SK-N-SH (cell line): ENCODE measurements at regions not wholly inside any gene's neighbourhood (a gene's known extent, or its start where the extent isn't known, plus 50 kb on each side); places are given as distances from the start of the nearest gene placed in this dataset.
"Not testable (repeated sequence)": the region's sequence is repeated elsewhere in the genome, so short reads cannot be mapped to it uniquely, and the experiment has no call there.

Experiments used
- CTCF ChIA-PET: fragments of 300-600, 350-600 bp; formaldehyde crosslinking; extraction: SDS; loops from one replicate; lab custom pipeline; 2021; lab: Yijun Ruan, JAX
- POLR2A ChIA-PET: fragments of 350-600 bp; sonication (Branson Sonifier 250); formaldehyde crosslinking; extraction: SDS; loops from one replicate; lab custom pipeline; 2020; ENCODE audit warnings: antibody characterized with exemption, inconsistent platforms; lab: Yijun Ruan, JAX
- DNase-seq: peaks from one replicate; pipeline ENCODE4 v3.0.0; 2012
- H2AFZ ChIP-seq: fragments of 200-600 bp; sonication (generic); 2 replicates; pipeline ENCODE4 v1.8.1; 2016; ENCODE audit warnings: antibody characterized with exemption, mild to moderate bottlenecking, low read depth
- H3F3A ChIP-seq: fragments of 200-600 bp; sonication (generic); replicated peaks from 2 replicates; pipeline ENCODE3; 2016; ENCODE audit warnings: antibody characterized with exemption, mild to moderate bottlenecking; ENCODE audit not compliant: insufficient read depth
- H3K27ac ChIP-seq, 2 experiments: fragments of 200-500 bp in 1 of 2; fragments of 200-600 bp in 1 of 2; sonication (Bioruptor generic) in 1 of 2; sonication (generic), shearing (Covaris generic) in 1 of 2; 2 replicates each; pipeline versions ENCODE4 v1.5.1 to v1.6.1; 2014 to 2016; ENCODE audit warnings: low read depth in 2 of 2, inconsistent platforms in 1 of 2, low read length in 1 of 2, mild to moderate bottlenecking in 1 of 2, mixed read lengths in 1 of 2
- H3K27me3 ChIP-seq: fragments of 200-600 bp; sonication (generic), shearing (Covaris generic); 2 replicates; pipeline ENCODE4 v1.6.1; 2016; ENCODE audit warnings: mixed run types; ENCODE audit not compliant: insufficient read depth
- H3K36me3 ChIP-seq, 2 experiments: fragments of 200-500 bp in 1 of 2; fragments of 200-600 bp in 1 of 2; sonication (Bioruptor generic) in 1 of 2; sonication (generic) in 1 of 2; replicated peaks in 1 of 2; 2 replicates each; pipeline versions ENCODE3 to v1.5.1; 2014 to 2016; ENCODE audit warnings: low read length in 1 of 2, mild to moderate bottlenecking in 1 of 2; ENCODE audit not compliant: insufficient read depth in 2 of 2, control insufficient read depth in 1 of 2
- H3K4me1 ChIP-seq, 2 experiments: fragments of 200-500 bp in 1 of 2; fragments of 200-600 bp in 1 of 2; sonication (Bioruptor generic) in 1 of 2; sonication (generic), shearing (Covaris generic) in 1 of 2; 2 replicates each; pipeline versions ENCODE4 v1.5.1 to v1.6.1; 2014 to 2016; ENCODE audit warnings: low read depth in 1 of 2, low read length in 1 of 2, mixed run types in 1 of 2; ENCODE audit not compliant: insufficient read depth in 2 of 2, control insufficient read depth in 1 of 2
- H3K4me2 ChIP-seq: fragments of 200-600 bp; sonication (generic), shearing (Covaris generic); 2 replicates; pipeline ENCODE4 v1.6.1; 2017; ENCODE audit warnings: mixed run types
- H3K4me3 ChIP-seq, 2 experiments: fragments of 200-500 bp in 1 of 2; fragments of 200-600 bp in 1 of 2; sonication (Bioruptor generic) in 1 of 2; sonication (generic), shearing (Covaris generic) in 1 of 2; 2 replicates each; pipeline versions ENCODE4 v1.5.1 to v1.8.1; 2014 to 2016; ENCODE audit warnings: low read depth in 2 of 2, inconsistent platforms in 1 of 2, low read length in 1 of 2, mild to moderate bottlenecking in 1 of 2, mixed read lengths in 1 of 2, moderate library complexity in 1 of 2
- H3K79me2 ChIP-seq: fragments of 200-600 bp; sonication (generic); 2 replicates; pipeline ENCODE4 v1.8.1; 2017; ENCODE audit warnings: mild to moderate bottlenecking; ENCODE audit not compliant: insufficient read depth
- H3K9ac ChIP-seq: fragments of 200-600 bp; sonication (generic); 2 replicates; pipeline ENCODE4 v1.6.1; 2017; ENCODE audit warnings: mixed run types
- H3K9me2 ChIP-seq: fragments of 200-600 bp; sonication (generic); 2 replicates; pipeline ENCODE4 v1.6.1; 2017; ENCODE audit warnings: mixed run types
- H3K9me3 ChIP-seq: fragments of 200-600 bp; sonication (generic); 2 replicates; pipeline ENCODE4 v1.6.1; 2017; ENCODE audit warnings: mixed run types, mild to moderate bottlenecking, moderate library complexity
- H4K20me1 ChIP-seq: fragments of 200-600 bp; sonication (generic); 2 replicates; pipeline ENCODE4 v1.6.1; 2017; ENCODE audit warnings: mild to moderate bottlenecking, mixed run types; ENCODE audit not compliant: insufficient read depth
- EP300 ChIP-seq, 2 experiments: IDR thresholded peaks; 2 replicates each; pipeline versions ENCODE4 v1.4.0 to v1.6.1; 2012; ENCODE audit warnings: borderline replicate concordance in 1 of 2, low read depth in 1 of 2, low read length in 1 of 2
- EZH2phosphoT487 ChIP-seq: fragments of 200-600 bp; sonication (generic); IDR thresholded peaks from 2 replicates; pipeline ENCODE4 v1.6.1; 2017; ENCODE audit warnings: low read depth, mixed run types, mild to moderate bottlenecking, antibody characterized with exemption, moderate library complexity, borderline replicate concordance
- FOXJ3 ChIP-seq: sonication (generic); formaldehyde crosslinking; IDR thresholded peaks from 2 replicates; pipeline ENCODE4 v1.5.1; 2020; ENCODE audit warnings: mild to moderate bottlenecking, missing genetic modification reagents
- GABPA ChIP-seq: IDR thresholded peaks from 2 replicates; pipeline ENCODE4 v1.4.0; 2012; ENCODE audit warnings: low read depth, mild to moderate bottlenecking
- GATA2 ChIP-seq: sonication (generic); formaldehyde crosslinking; IDR thresholded peaks from 2 replicates; pipeline ENCODE4 v1.5.0; 2020; ENCODE audit warnings: mild to moderate bottlenecking, missing genetic modification reagents
- MEF2A ChIP-seq: IDR thresholded peaks from 2 replicates; pipeline ENCODE4 v1.4.0; 2012; ENCODE audit warnings: low read depth, borderline replicate concordance
- MXI1 ChIP-seq: IDR thresholded peaks from 2 replicates; pipeline ENCODE4 v1.6.1; 2012; ENCODE audit warnings: mild to moderate bottlenecking, low read depth, low read length, improper control_type of control experiment
- NRF1 ChIP-seq: IDR thresholded peaks from 2 replicates; pipeline ENCODE4 v1.6.1; 2012; ENCODE audit warnings: low read depth, mild to moderate bottlenecking, low read length
- POLR2AphosphoS5 ChIP-seq: IDR thresholded peaks from 2 replicates; pipeline ENCODE4 v1.6.1; 2012; ENCODE audit warnings: low read depth, low read length
- RAD21 ChIP-seq: IDR thresholded peaks from 2 replicates; pipeline ENCODE4 v1.6.1; 2012; ENCODE audit warnings: mild to moderate bottlenecking, low read length
- RFX5 ChIP-seq: IDR thresholded peaks from 2 replicates; pipeline ENCODE4 v1.6.1; 2012; ENCODE audit warnings: mild to moderate bottlenecking, improper control_type of control experiment, low read length
- RXRA ChIP-seq: IDR thresholded peaks from 2 replicates; pipeline ENCODE4 v1.4.0; 2012; ENCODE audit warnings: low read depth, mild to moderate bottlenecking, borderline replicate concordance
- SIN3A ChIP-seq: IDR thresholded peaks from 2 replicates; pipeline ENCODE4 v1.6.1; 2012; ENCODE audit warnings: low read depth, mild to moderate bottlenecking, low read length, moderate library complexity, borderline replicate concordance
- TCF12 ChIP-seq: IDR thresholded peaks from 2 replicates; pipeline ENCODE4 v1.4.0; 2012
- WGBS: methylation state at CpG from one replicate; pipeline ENCODE4 v1.1.6; 2017; ENCODE audit warnings: low lambda C conversion rate; 5-methylcytosine and 5-hydroxymethylcytosine counted together
- TF ChIP-seq, protein P1 (sequence below): fragments of 150-350 bp; IDR thresholded peaks from 2 replicates; pipeline ENCODE4 v1.6.1; 2017; ENCODE audit warnings: antibody characterized with exemption, low read length, low read depth, borderline replicate concordance
- TF ChIP-seq, protein P2 (sequence below): IDR thresholded peaks from 2 replicates; pipeline ENCODE4 v1.4.0; 2012; ENCODE audit warnings: low read depth, borderline replicate concordance
- TF ChIP-seq, protein P3 (sequence below): fragments of 150-350 bp; IDR thresholded peaks from 2 replicates; pipeline ENCODE4 v1.6.1; 2016; ENCODE audit warnings: mild to moderate bottlenecking, low read depth, low read length

- H3K9ac ChIP-seq, H2AFZ ChIP-seq, H4K20me1 ChIP-seq, H3K9me3 ChIP-seq, H3K36me3 ChIP-seq, DNase-seq, POLR2A ChIA-PET, H3K27ac ChIP-seq, H3K79me2 ChIP-seq, H3K4me3 ChIP-seq, H3F3A ChIP-seq, H3K4me2 ChIP-seq, H3K4me1 ChIP-seq, H3K9me2 ChIP-seq: not testable (repeated sequence)
- peaks cover 76% of the 10 kb centered on the region for H3K27me3 ChIP-seq
- WGBS: 11% methylated on average over 13 of the region's 13 CpGs
- CTCF ChIA-PET: interaction anchor here (1.3 kb wide), 1 partner anchor 12 kb away, joined by 6 read pairs; no protein-coding TSS in a partner anchor
Measured at GRCh38 chr6:27597031-27597567, 124.2 kb upstream of the ZNF184 start.

GRCh38 chr6:27593861-27594260 lies 121.0 kb upstream of the ZNF184 start:
- Histone ChIP-seq H4K20me1 (no peaks in the 10 kb centered on the region), H2AFZ (no peak overlapping the region), H3K27me3 (peaks cover 55% of the 10 kb centered on the region), H3K9me3 (no peaks in the 10 kb centered on the region), H3K4me3 (no peak overlapping the region), H3K4me2 (no peak overlapping the region), H3F3A (peaks cover 9% of the 10 kb centered on the region), H3K9ac (no peak overlapping the region), H3K79me2 (no peaks in the 10 kb centered on the region), H3K9me2 (no peaks in the 10 kb centered on the region), H3K4me1 (no peaks in the 10 kb centered on the region; a peak in 1 of 4 replicates)
- WGBS: 23% methylated on average over 5 of the region's 5 CpGs
- DNase-seq: no peak
- POLR2A ChIA-PET: no interaction called here
- TF ChIP-seq FOXJ3 (CRISPR knock-in tag) (no peak), GATA2 (CRISPR knock-in tag) (no peak)
- TF ChIP-seq, protein P1, sequence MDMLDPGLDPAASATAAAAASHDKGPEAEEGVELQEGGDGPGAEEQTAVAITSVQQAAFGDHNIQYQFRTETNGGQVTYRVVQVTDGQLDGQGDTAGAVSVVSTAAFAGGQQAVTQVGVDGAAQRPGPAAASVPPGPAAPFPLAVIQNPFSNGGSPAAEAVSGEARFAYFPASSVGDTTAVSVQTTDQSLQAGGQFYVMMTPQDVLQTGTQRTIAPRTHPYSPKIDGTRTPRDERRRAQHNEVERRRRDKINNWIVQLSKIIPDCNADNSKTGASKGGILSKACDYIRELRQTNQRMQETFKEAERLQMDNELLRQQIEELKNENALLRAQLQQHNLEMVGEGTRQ: no peak
- TF ChIP-seq, all 33 proteins: peak for 0
- CTCF ChIA-PET: no interaction called here
- H3K36me3 ChIP-seq: no peaks in the 10 kb centered on the region
- no peak overlapping the region for H3K27ac ChIP-seq

GRCh38 chr6:27593200-27593818 lies 120.4 kb upstream of the ZNF184 start:
- Histone ChIP-seq H3K9me3 (no peaks in the 10 kb centered on the region), H3K4me3 (peak overlapping the region; percentile 39 to 40; a peak in 1 of 4 replicates), H3K4me1 (no peaks in the 10 kb centered on the region; a peak in 1 of 4 replicates), H3K27ac (no peak overlapping the region), H3K4me2 (peak overlapping the region; percentile 29; the same call in 1 of the 2 replicates), H2AFZ (no peak overlapping the region), H3F3A (peaks cover 9% of the 10 kb centered on the region), H4K20me1 (no peaks in the 10 kb centered on the region), H3K27me3 (peaks cover 52% of the 10 kb centered on the region), H3K79me2 (no peaks in the 10 kb centered on the region), H3K9ac (no peak overlapping the region), H3K9me2 (no peaks in the 10 kb centered on the region), H3K36me3 (no peaks in the 10 kb centered on the region)
- WGBS: 23% methylated on average over 19 of the region's 19 CpGs
- ChIA-PET POLR2A (no interaction called here), CTCF (no interaction called here)
- no peak for TF ChIP-seq MXI1
- TF ChIP-seq RXRA: no peak
- no peak for TF ChIP-seq POLR2AphosphoS5
- TF ChIP-seq MEF2A: no peak
- TF ChIP-seq, protein P1: no peak
- TF ChIP-seq, protein P2, sequence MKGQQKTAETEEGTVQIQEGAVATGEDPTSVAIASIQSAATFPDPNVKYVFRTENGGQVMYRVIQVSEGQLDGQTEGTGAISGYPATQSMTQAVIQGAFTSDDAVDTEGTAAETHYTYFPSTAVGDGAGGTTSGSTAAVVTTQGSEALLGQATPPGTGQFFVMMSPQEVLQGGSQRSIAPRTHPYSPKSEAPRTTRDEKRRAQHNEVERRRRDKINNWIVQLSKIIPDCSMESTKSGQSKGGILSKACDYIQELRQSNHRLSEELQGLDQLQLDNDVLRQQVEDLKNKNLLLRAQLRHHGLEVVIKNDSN: no peak
- no peak for TF ChIP-seq RFX5
- no peak for TF ChIP-seq RAD21
- TF ChIP-seq EP300 (IDR thresholded peaks at IDR 0.05; ENCODE audit: borderline replicate concordance in 1 of 2, low read depth in 1 of 2, low read length in 1 of 2): no peak
- no peak for TF ChIP-seq NRF1
- TF ChIP-seq SIN3A: no peak
- no peak for TF ChIP-seq EZH2phosphoT487
- TF ChIP-seq, protein P3, sequence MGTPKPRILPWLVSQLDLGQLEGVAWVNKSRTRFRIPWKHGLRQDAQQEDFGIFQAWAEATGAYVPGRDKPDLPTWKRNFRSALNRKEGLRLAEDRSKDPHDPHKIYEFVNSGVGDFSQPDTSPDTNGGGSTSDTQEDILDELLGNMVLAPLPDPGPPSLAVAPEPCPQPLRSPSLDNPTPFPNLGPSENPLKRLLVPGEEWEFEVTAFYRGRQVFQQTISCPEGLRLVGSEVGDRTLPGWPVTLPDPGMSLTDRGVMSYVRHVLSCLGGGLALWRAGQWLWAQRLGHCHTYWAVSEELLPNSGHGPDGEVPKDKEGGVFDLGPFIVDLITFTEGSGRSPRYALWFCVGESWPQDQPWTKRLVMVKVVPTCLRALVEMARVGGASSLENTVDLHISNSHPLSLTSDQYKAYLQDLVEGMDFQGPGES: no peak
- no peak for TF ChIP-seq TCF12
- no peak for TF ChIP-seq GABPA
- DNase-seq: no peak
